ENCODE measurements at regions not wholly inside any gene's neighbourhood (a gene's known extent, or its start where the extent isn't known, plus 50 kb on each side); places are given as distances from the start of the nearest gene placed in this dataset.

GRCh38 chr5:89983216-89983615 is 426.3 kb downstream of the CETN3 start:
- DNase-seq, result no peak

DNA sequence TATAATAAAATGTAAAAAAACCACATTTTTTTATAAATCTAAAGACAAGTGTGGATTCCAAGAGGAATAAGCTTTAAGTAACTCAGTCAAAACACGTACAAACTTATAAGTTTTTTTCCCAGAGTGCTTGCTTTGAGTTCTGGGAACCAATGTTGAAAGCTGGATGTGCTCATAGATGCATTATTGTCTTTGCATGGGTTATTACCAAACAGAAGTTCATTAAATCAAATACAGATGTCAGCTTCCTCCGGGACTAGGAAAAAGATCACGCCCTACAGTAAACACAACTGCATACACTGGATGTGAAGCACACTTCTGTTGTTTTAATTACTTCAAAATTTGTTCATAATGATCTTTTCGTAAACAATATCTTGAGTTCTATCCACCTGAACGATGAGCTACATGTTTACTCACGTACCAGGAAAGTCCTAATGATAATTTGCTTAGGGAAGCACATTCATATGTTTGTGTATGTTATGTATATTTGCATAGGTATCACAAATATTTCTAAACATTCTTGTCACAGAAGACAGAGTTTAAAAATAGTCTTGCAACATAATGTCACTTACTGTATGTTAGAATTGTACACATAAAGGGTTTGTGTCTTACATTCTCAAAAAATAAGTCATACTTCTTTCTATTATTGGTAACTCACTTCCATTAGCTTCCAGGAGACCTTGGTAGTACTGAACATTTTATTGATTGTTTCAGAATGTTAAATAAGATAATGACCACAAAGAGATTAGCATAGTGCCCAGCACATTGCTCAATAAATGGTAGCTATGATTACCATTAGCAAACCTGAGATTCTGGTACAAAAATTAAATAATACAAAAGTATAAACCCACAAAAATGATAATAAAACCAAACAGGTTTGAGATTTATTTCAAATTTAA is 427.4 kb downstream of the CETN3 start:
- peak in 1 of 3 experiments; percentile 9 for DNase-seq

GRCh38 chr5:89981021-89981420 is 428.5 kb downstream of the CETN3 start:
- no peak for DNase-seq

GRCh38 chr5:89973516-89973915 is 436.0 kb downstream of the CETN3 start:
- DNase-seq, result no peak

DNA sequence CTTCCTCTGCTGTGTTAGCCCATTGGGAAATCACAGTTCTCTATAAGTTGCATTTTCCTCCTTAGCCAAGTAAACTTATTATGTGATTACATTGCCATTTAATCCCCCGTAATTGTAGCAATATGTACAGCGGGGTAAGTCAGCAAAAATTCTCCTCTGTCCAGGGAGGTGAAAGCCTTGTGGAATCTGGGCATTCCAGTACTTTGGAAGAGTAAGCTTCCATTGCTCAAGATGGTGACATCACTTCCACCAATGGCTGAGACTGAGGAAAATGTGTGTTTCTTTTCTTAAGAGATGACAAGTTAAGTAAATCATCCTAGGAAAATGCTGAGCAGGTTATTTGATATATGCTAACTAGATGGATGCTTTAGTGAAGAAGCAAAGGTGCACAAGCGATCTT is 436.7 kb downstream of the CETN3 start:
- no peak for DNase-seq

DNA sequence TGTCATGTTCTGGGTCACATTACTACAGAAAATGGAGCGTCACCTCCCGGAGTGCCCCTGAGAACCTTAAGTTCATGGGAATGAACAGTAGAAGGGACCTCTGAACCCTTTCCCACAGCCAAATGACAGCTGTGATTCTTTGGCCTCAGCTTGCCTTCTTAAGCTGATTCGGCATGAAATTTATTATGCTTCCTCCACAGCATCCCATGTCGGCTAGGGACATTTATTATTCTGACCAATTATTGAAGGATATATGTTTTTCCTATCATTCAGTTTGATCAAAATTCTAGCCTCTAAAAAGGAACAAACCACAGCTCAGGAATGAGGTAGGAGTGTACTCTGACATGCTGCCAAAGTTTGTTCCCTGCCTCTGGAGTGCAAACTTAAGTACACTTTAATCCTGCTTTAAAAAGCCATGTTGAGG is 440.6 kb downstream of the CETN3 start:
- DNase-seq, result no peak

- no peak for DNase-seq
These were observed 441.6 kb downstream of the CETN3 start for GRCh38 chr5:89967771-89968444.

GRCh38 chr5:89956838-89957237 is 452.7 kb downstream of the CETN3 start:
- no peak for DNase-seq

DNA sequence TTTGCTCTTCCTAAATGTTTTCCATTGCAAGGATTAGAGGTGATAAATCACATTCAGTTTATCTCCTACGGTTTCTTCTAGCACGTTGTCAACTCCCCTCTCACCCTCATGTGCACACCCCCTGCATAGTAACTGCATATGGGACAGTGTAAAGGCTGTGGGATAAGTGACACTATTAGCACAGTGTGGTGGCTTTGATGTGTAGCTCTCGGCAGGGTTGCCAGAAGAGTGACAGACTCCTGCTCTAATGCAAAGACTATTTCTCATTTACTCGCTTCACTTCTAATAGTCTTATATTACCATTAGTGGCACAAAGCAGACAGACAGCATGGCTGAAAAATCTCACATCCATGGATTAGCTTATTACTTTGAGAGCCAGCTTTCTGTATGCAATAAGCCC is 454.6 kb downstream of the CETN3 start:
- peak in 1 of 3 experiments; percentile 21 for DNase-seq

- no peak for DNase-seq
These were observed 457.7 kb downstream of the CETN3 start for GRCh38 chr5:89951876-89952275.

DNA sequence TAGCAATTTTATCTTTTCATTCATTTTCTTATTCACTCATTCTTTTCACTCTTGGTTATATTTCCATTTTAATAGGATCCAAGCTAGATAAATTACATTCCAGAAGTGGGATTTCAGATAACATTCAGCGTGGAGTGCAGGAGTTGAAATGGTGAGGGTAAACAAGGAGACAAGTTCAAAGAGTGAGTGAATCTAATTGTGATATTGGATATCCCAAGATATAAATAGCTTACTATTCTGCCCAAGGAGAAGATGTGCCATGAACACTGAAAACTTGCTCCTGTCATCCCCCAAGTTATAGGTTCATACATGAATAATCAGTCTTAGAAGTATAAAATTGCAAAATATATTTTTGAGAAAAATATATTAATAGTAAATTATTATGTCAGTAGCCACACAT is 459.3 kb downstream of the CETN3 start:
- no peak for DNase-seq

DNA sequence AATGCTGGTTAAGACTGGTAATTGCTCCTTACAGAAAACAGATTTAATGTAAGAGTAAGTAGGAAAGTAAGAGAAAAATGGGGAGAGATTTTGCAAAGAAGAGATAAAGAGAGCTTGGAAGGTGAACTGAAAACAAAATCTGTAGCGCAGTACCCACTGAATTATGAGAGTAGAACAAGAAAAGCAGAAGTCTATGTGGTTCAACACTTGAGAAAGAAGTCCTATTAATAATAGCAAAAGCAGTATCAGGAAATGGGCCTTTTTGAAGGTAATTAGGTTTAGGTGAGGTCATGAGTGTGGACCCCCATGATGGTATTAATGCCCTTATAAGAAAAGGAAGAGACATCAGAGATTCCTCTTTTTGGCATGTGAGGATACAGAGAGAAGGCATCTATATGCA is 460.6 kb downstream of the CETN3 start:
- DNase-seq, result no peak

DNA sequence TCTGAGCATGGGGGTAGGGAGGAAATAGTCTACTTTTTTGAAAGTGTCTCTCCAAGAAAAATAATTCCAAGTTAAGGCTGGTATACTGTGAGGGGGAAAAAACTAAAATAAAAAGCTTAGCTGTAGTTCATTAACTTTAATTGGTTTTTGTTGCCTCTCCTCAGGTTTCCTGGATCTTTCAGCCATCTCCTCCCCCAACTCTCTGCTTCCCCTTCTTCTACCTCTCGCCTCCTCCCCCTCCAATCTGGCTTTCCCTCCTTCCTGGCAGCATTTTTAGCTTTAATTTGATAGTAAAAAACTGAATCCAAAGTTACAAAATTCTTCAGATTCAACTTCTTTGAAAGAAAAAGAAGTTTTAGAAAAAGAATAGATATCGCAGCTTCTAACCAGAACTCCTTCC is 462.6 kb downstream of the CETN3 start:
- DNase-seq, result no peak

GRCh38 chr5:89946508-89946907 is 463.0 kb downstream of the CETN3 start:
- no peak for DNase-seq

GRCh38 chr5:89942171-89942570 is 467.4 kb downstream of the CETN3 start:
- no peak for DNase-seq

- no peak for DNase-seq
These were observed 473.0 kb downstream of the CETN3 start for GRCh38 chr5:89936576-89936975.

GRCh38 chr5:89934069-89934468 is 475.5 kb downstream of the CETN3 start:
- no peak for DNase-seq

DNA sequence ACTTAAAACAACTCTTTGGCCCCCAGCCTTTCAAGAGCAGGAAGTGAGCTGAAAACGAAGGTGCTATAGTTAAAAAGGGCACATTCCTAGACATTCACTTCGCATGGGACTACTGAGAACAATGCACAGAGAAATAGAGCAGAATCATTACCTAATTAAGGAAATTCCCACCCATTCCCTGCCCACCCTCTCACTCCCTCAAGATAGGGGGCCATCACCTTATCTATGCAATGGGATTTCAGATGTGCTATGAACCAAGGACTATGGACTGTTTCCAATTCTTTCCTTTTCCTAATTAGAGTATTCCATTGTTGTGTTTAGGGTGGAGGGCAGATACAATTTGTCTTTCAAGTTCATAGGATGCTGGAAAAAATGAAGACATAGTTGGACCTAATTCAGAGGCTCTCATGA is 476.8 kb downstream of the CETN3 start:
- DNase-seq, result no peak

DNA sequence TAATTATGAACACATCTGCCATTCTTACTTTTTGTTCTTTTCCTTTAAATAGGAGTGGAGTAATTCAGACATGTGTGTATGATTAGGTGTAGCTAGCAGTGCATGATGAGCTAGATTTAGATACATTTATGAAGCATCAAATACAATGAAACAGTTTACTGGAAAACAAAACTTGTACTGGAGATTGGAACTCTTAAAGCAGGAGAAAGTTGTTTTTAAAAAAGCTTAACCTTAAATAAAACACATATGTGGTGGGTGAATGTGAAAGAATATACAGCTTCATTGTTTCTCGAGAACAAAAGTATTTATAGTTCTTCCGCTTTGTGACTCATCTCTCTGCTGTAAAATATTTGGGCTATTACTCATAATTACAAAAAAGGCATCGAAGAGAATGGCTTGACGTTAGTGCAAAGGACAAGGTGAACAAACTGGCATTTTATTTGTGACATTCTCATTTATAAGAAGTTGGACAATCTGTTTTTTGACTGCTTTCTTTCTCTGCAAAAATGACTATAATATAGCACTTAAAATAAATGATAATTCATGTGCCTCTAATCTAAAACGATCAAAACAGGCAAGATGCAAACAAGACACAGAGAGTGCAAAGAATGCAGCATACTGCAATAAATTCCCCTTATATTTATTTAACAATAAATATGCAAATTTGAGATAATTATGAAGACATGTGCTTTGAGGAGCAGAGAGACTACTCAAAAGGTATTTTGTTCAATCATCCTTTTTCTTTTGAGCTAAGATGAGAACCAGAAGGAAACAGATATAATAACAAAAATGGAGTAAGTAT is 478.8 kb downstream of the CETN3 start:
- no peak for DNase-seq

GRCh38 chr5:89929834-89930233 is 479.7 kb downstream of the CETN3 start:
- DNase-seq, result no peak

DNA sequence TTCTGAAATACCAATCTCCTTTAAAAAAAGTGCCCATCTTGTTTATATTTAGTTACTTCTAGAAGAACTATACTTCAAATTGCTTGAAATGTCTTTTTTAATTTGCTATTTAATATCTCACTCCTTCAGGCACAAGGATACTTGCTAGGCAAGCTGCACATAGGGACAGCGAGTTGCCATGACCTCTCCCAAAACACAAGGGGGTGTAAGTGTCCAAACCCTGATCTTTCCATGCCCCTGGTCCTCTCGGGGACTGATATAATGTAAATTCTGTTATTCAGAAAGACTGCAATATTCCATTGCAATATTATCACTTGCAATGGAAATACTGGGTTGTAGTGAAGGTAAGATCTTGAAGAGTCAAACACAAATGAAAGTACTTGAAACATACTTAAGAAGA is 480.4 kb downstream of the CETN3 start:
- DNase-seq, result peak in 1 of 3 experiments; percentile 12

DNA sequence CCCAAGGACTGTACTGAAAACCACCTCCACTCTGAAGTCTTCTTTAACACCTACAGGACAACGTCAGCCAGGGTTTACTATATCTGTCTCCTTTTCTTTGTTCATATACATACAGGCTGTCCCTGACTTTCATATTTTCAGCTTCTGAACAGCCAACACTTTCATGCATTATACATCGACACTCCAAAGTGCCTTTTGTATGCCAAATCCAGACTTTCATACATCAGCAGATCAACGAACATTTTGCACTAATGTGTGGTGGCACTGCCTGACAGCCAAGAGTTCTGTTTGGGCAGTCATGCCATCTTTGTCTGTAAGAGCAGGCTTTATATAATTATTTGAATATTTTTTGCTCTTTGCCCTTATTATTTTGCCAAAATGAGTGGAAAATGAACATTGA is 487.4 kb downstream of the CETN3 start:
- no peak for DNase-seq

DNA sequence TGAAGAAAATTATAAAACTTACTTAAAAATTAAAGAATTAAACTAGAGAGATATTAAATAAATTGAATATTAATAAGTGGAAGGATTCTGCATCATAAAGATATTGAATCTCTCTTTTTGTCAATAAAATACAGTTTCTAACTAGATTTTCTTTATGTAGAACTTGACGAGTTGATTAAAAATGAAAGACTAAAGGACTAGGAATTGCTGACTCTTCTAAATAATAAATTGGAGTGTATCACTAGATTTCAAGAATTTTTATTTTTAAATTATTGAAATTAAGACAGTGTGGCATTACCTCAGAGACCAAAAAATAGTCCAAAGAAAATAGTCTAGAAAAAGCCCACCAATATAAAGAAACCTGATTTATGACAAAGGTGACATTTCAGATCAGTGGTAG is 492.4 kb downstream of the CETN3 start:
- no peak for DNase-seq

GRCh38 chr5:89916131-89916530 is 493.4 kb downstream of the CETN3 start:
- no peak for DNase-seq
